BLaER1 treated with 17β-estradiol and CSF1 and Interleukin-3, amounts not matched to agents 10 nM and 100 nM (cell line): ENCODE measurements at regions not wholly inside any gene's neighbourhood (a gene's known extent, or its start where the extent isn't known, plus 50 kb on each side); places are given as distances from the start of the nearest gene placed in this dataset.

Source experiments
- H3K27ac ChIP-seq, 11 experiments: shearing (Covaris generic); formaldehyde crosslinking; 2 replicates each; pipeline ENCODE4 v1.8.1; 2022
- H3K27me3 ChIP-seq, 11 experiments: shearing (Covaris generic); formaldehyde crosslinking; 2 replicates each; pipeline ENCODE4 v1.8.1; 2022
- H3K36me3 ChIP-seq, 11 experiments: shearing (Covaris generic); formaldehyde crosslinking; 2 replicates each; pipeline ENCODE4 v1.8.1; 2022
- H3K4me1 ChIP-seq, 10 experiments: shearing (Covaris generic); formaldehyde crosslinking; 2 replicates each; pipeline ENCODE4 v1.8.1; 2022
- H3K4me2 ChIP-seq, 11 experiments: shearing (Covaris generic); formaldehyde crosslinking; 2 replicates each; pipeline ENCODE4 v1.8.1; 2022
- H3K4me3 ChIP-seq, 10 experiments: shearing (Covaris generic); formaldehyde crosslinking; 2 replicates each; pipeline ENCODE4 v1.8.1; 2022
- H3K9ac ChIP-seq, 11 experiments: shearing (Covaris generic); formaldehyde crosslinking; 2 replicates each; pipeline ENCODE4 v1.8.1; 2022
- H3K9me3 ChIP-seq, 11 experiments: shearing (Covaris generic); formaldehyde crosslinking; replicated peaks in 1 of 11; 2 replicates each; pipeline ENCODE4 v1.8.1; 2022
- H4K20me1 ChIP-seq, 11 experiments: shearing (Covaris generic); formaldehyde crosslinking; 2 replicates each; pipeline ENCODE4 v1.8.1; 2022
- Cebpa-rat ChIP-seq, 11 experiments: shearing (Covaris generic); IDR thresholded peaks; 2 replicates each; pipeline ENCODE4 v1.8.1; 2022

DNA sequence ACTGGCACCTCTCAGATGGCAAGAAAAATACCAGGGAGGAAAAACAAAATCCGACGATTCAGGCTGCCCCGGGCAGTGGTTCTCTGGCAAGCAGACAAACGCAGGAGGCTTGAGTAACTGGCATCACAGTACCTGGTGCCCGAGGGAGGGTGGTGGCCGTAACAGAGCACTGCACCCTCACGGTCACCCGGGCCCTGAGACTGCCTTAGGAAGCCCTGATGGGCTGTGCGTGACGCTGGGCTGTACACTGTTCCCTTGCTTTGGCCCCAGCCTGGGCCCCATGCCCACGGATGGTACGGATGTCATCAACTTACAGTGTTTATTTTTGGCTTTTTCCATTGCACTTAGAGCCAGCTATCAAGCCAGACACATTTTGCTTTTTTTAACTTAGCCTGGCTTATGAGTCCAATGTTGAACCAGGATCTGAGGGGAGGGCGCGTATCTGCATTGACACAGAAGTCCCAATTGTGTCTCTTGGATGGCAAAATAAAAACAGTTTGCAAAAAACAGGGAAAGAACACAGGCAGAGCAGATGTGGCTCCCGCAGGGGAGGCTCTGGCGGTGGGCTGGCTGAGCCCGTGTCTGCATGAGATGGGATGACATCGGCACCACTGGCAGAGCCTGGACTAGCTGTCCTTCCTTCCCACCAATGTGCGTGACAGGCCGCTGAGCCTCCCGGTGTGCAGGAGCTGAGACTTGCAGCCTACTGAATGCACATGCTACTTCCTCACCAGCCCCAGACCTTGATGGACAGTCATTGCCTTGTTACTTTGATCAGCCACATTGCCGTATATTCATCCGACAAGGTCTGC is 287.7 kb downstream of the FOXL1 start:
- Histone ChIP-seq H3K27ac (no peak overlapping the region), H3K4me2 (no peak overlapping the region), H3K9me3 (0 out of 22 replicates have a peak, but pooled peaks cover 0 to 4% (median 0%) of the 10 kb centered on the region in 11 experiments), H3K4me1 (no peaks in the 10 kb centered on the region), H3K9ac (no peak overlapping the region), H3K36me3 (no peaks in the 10 kb centered on the region), H3K4me3 (no peak overlapping the region), H3K27me3 (no peaks in the 10 kb centered on the region), H4K20me1 (no peaks in the 10 kb centered on the region)
- no peak for TF ChIP-seq Cebpa-rat (IDR thresholded peaks at IDR 0.05)

- Histone ChIP-seq H3K4me1 (peaks cover 0 to 4% (median 3%) of the 10 kb centered on the region in 10 experiments; a peak in 5 of 20 replicates), H3K9me3 (no peaks in the 10 kb centered on the region), H3K9ac (no peak overlapping the region), H4K20me1 (no peaks in the 10 kb centered on the region), H3K27ac (no peak overlapping the region), H3K4me3 (no peak overlapping the region), H3K36me3 (no peaks in the 10 kb centered on the region), H3K4me2 (no peak overlapping the region), H3K27me3 (no peaks in the 10 kb centered on the region)
- no peak for TF ChIP-seq Cebpa-rat (IDR thresholded peaks at IDR 0.05)
Observed at GRCh38 chr16:86866986-86867722, 288.8 kb downstream of the FOXL1 start.

DNA sequence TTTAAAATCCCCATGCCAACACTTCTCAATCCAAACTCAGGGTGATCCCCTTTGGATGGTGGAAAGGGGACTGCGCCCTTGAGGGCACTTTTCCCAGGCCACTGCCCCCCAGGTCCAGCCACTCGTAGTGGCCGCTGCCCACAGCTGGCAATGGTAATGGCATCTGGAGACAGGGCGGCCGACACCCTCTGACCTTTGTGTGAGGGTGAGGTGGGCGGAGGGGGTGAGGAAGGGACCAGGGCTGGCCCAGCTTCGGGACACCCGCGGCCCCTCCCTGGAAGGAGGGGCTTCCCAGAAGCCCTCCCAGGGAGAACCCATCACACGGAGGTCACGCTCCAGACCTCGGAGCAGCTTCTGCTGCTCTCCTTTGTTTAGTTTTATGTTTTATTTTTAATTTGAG is 289.7 kb downstream of the FOXL1 start:
- Histone ChIP-seq H3K4me1 (peaks cover 0 to 5% (median 4%) of the 10 kb centered on the region in 10 experiments; a peak in 5 of 20 replicates), H3K27me3 (no peaks in the 10 kb centered on the region), H3K4me2 (no peak overlapping the region), H3K4me3 (no peak overlapping the region), H3K9me3 (no peaks in the 10 kb centered on the region), H4K20me1 (no peaks in the 10 kb centered on the region), H3K9ac (no peak overlapping the region), H3K36me3 (no peaks in the 10 kb centered on the region), H3K27ac (no peak overlapping the region)
- TF ChIP-seq Cebpa-rat (IDR thresholded peaks at IDR 0.05), result no peak

- Histone ChIP-seq H4K20me1 (no peaks in the 10 kb centered on the region), H3K4me2 (no peak overlapping the region), H3K4me3 (no peak overlapping the region), H3K4me1 (peaks cover 0 to 5% (median 4%) of the 10 kb centered on the region in 10 experiments; a peak in 5 of 20 replicates), H3K36me3 (no peaks in the 10 kb centered on the region), H3K9me3 (no peaks in the 10 kb centered on the region), H3K27me3 (no peaks in the 10 kb centered on the region), H3K9ac (no peak overlapping the region), H3K27ac (no peak overlapping the region)
- no peak for TF ChIP-seq Cebpa-rat (IDR thresholded peaks at IDR 0.05)
Observed at GRCh38 chr16:86868786-86869185, 290.4 kb downstream of the FOXL1 start.

- H3K9ac ChIP-seq, result no peak overlapping the region
- no peak for TF ChIP-seq Cebpa-rat (IDR thresholded peaks at IDR 0.05)
- no peaks in the 10 kb centered on the region for H4K20me1 ChIP-seq
- no peaks in the 10 kb centered on the region for H3K9me3 ChIP-seq
- no peak overlapping the region for H3K4me2 ChIP-seq
- no peak overlapping the region for H3K27ac ChIP-seq
- H3K4me1 ChIP-seq, result peaks cover 0 to 5% (median 4%) of the 10 kb centered on the region in 10 experiments; a peak in 5 of 20 replicates
- H3K36me3 ChIP-seq, result no peaks in the 10 kb centered on the region
- H3K4me3 ChIP-seq, result no peak overlapping the region
- H3K27me3 ChIP-seq, result no peaks in the 10 kb centered on the region
Observed at GRCh38 chr16:86869288-86870022, 291.1 kb downstream of the FOXL1 start.

DNA sequence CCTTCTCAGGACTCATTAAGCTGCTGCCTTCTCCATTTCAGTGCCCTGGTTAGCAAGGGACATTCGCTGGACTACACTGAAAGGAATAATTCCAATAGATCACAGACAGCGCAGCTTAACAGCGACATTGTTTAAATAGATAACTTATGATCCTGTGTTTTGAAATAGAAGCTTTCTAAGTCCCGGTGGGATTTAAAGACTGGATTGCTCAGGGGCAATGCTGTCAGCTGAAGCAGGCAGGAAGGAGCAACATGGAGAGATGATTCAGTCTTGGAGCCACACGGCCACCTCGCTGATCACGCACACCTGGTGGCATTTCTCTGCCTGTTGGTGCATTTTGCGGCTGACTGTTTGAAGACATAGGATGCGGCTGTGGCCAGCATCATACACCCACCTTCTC is 292.0 kb downstream of the FOXL1 start:
- Histone ChIP-seq H3K27ac (no peak overlapping the region), H3K36me3 (no peaks in the 10 kb centered on the region), H3K9ac (no peak overlapping the region), H3K27me3 (no peaks in the 10 kb centered on the region), H4K20me1 (no peaks in the 10 kb centered on the region), H3K4me3 (no peak overlapping the region), H3K4me2 (no peak overlapping the region), H3K9me3 (no peaks in the 10 kb centered on the region), H3K4me1 (peaks cover 0 to 5% (median 4%) of the 10 kb centered on the region in 10 experiments; a peak in 5 of 20 replicates)
- no peak for TF ChIP-seq Cebpa-rat (IDR thresholded peaks at IDR 0.05)

DNA sequence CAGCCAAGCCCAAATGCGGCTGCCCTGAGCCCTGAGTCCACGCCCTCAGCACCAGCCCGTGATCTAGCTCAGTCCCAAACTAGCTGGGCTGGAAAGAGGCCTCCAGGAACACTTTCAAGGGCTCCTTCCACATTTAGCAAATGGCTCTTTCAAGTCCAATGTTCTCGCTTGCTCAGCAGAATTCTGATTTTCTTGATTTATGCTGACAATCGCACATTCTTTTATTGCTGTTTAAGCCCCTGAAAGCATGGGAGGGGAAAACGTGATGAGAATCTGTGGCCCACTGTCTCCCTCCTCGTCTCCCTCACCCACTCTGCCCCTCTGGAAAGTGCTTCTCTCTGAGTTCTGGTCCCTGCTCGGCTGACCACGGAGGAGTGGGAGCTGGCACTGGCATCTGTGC is 293.8 kb downstream of the FOXL1 start:
- Histone ChIP-seq H3K27me3 (peaks cover 0 to 6% (median under 1%) of the 10 kb centered on the region in 11 experiments; a peak in 8 of 22 replicates), H3K4me3 (no peak overlapping the region), H3K9me3 (peaks cover 0 to 6% (median 0%) of the 10 kb centered on the region in 11 experiments; a peak in 1 of 22 replicates), H4K20me1 (no peaks in the 10 kb centered on the region), H3K27ac (no peak overlapping the region), H3K4me1 (peaks cover 0 to 9% (median 4%) of the 10 kb centered on the region in 10 experiments; a peak in 5 of 20 replicates), H3K9ac (no peak overlapping the region), H3K4me2 (peak overlapping the region in 1 of 11 experiments; percentile 34; a peak in 1 of 22 replicates), H3K36me3 (no peaks in the 10 kb centered on the region)
- no peak for TF ChIP-seq Cebpa-rat (IDR thresholded peaks at IDR 0.05)

GRCh38 chr16:86872833-86873232 is 294.5 kb downstream of the FOXL1 start:
- Histone ChIP-seq H3K4me1 (peaks cover 0 to 9% (median 4%) of the 10 kb centered on the region in 10 experiments; a peak in 5 of 20 replicates), H4K20me1 (no peaks in the 10 kb centered on the region), H3K36me3 (no peaks in the 10 kb centered on the region), H3K27ac (no peak overlapping the region), H3K27me3 (peaks cover under 1 to 13% (median 8%) of the 10 kb centered on the region in 11 experiments; a peak in 18 of 22 replicates), H3K9ac (no peak overlapping the region), H3K4me2 (no peak overlapping the region), H3K9me3 (peaks cover 0 to 6% (median 0%) of the 10 kb centered on the region in 11 experiments; a peak in 1 of 22 replicates), H3K4me3 (no peak overlapping the region)
- no peak for TF ChIP-seq Cebpa-rat (IDR thresholded peaks at IDR 0.05)

- Histone ChIP-seq H3K36me3 (no peaks in the 10 kb centered on the region), H3K27me3 (peaks cover 13 to 26% (median 21%) of the 10 kb centered on the region in 11 experiments), H3K4me2 (no peak overlapping the region), H3K4me3 (no peak overlapping the region), H3K27ac (no peak overlapping the region), H4K20me1 (no peaks in the 10 kb centered on the region), H3K9me3 (peaks cover 0 to 6% (median 0%) of the 10 kb centered on the region in 11 experiments; a peak in 1 of 22 replicates), H3K4me1 (peaks cover 0 to 13% (median 4%) of the 10 kb centered on the region in 10 experiments; a peak in 6 of 20 replicates), H3K9ac (no peak overlapping the region)
- TF ChIP-seq Cebpa-rat (IDR thresholded peaks at IDR 0.05), result no peak
Observed at GRCh38 chr16:86874141-86874540, 295.8 kb downstream of the FOXL1 start.
